ENCODE measurements at regions not wholly inside any gene's neighbourhood (a gene's known extent, or its start where the extent isn't known, plus 50 kb on each side); places are given as distances from the start of the nearest gene placed in this dataset.
"Not testable (repeated sequence)": the region's sequence is repeated elsewhere in the genome, so short reads cannot be mapped to it uniquely, and the experiment has no call there.

DNA sequence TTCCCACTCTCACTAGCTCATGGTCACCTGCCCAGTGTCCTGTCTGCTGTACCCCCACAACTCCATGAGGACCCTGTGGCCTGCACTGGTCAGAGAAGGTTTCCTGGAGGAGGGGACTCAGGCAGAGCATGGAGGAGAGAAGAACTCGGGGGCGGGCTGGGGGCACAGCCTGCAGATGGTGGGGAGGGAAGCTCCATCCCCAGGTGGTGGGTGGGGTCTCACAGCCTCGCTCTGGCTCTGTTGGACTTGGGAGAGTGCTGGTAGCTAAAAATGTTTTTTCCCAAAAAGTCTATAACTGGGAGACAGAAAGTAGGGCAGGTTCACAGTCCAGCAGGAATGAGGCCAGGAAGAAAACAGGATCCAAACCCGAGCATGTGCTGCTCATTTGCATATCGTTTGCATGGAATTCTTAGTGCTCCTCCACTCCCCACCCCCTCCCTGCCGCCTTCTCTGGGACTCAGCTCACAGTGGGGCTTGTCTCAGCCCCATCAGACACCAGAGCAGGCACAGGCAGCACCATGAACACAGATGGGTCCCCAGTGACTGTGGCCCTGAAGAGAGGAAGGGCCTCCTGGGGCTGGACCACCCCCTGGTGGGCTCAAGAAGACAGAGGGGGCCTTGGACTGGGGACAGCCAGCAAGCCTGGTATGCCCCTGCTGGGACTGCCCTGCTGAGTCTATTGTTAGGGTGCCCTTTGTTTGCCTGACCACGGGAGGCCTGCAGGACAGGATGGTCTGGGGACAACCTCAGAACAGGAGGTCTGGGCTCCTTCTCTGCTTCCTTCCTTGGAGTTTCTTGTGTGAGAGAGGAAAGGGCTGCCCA, 67.0 kb upstream of the SFSWAP start:
- no peak for DNase-seq

DNA sequence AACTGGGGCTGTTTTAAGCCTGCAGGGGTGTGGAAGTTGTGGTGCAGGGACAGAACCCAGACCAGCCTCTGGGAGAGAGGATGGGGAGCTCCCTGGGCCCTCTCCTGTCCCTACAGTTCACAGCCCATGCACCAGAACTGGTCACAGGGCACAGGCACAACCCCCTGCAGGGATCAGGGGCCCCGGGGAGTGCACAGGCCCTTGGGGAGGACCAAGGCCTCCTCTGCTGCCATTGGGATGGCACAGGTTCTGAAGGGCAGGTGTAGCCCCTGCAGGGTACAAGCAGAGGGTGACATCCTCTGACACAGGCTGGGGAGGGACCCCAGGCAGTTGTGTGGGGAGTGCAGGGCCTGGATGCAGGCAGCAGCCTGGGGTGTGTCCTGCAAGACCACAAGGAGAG, 66.4 kb upstream of the SFSWAP start:
- no peak for DNase-seq

DNA sequence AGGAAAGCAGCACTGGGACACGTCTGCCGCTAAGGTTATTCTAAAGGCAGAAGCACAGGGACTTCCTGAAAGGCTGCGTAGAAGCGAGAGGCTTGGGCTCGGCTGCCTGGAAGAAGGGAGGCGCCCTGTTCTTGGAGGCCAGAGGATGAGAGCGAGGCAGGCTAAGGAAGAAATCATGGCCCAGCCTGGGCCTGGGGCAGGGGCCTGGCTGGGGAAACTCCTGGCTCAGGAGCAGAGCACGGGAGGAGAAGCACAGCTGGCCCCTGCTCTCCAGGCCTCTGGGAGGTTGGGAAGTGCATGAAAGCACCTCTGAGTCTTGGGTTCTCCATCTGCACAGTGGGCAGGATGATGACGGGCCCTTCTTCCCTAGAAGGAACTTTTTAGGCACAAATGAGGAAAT, 66.0 kb upstream of the SFSWAP start:
- not testable (repeated sequence) for DNase-seq

DNA sequence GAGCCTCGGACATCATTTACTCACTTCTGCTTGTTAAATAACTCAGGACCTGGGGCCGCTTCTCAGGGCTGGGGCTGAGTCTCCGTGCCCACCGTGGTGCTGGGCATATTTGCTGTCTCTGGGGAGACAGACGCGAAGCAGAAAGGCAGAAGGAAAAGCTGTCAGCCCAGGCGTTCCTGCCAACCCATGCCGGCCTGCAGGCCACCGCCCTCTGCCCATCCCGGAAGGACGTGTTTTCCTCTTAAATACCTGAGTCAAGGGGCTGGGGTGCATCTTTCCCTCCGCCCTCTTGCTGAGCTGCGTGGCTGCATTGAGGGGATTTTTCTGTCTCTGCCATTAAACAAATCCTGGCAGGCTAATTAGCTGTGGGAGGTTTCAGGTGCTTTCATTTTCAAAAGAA, 65.3 kb upstream of the SFSWAP start:
- DNase-seq, result not testable (repeated sequence)

DNA sequence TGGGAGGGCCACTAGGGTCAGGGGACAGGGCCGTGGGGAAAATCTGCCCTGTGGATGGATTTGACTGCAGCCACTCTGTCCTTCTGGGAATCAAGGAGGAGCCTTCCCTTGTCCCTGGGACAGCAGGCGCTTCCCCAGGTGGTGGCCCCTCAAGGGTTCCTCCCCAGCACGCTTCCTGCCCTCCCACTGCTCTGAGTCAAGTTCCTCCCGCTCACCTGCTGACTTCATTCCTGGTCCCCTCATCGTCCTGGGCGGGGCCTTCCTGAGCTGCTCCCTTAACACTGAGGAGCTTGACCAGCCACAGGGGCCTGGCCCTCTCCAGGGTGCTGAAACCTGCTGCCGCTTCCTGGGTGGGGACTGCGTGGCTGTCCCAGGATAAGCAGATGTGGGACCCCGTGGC, 64.4 kb upstream of the SFSWAP start:
- not testable (repeated sequence) for DNase-seq

DNA sequence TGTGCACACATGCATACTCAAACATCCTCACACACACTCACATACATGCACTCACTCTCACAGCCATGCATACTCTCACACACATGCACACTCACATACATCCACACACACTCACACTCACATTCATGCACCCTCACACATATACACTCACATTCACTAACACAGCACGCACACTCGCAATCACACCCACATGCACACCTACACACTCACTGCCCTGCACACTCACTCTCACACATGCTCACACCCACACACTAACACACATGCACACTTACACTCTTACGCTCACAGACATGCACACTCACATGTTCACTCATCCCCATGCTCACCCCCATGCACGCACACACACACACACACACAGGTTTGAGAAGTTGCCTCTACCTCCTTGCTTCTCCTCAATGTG, 63.2 kb upstream of the SFSWAP start:
- DNase-seq, result no peak

DNA sequence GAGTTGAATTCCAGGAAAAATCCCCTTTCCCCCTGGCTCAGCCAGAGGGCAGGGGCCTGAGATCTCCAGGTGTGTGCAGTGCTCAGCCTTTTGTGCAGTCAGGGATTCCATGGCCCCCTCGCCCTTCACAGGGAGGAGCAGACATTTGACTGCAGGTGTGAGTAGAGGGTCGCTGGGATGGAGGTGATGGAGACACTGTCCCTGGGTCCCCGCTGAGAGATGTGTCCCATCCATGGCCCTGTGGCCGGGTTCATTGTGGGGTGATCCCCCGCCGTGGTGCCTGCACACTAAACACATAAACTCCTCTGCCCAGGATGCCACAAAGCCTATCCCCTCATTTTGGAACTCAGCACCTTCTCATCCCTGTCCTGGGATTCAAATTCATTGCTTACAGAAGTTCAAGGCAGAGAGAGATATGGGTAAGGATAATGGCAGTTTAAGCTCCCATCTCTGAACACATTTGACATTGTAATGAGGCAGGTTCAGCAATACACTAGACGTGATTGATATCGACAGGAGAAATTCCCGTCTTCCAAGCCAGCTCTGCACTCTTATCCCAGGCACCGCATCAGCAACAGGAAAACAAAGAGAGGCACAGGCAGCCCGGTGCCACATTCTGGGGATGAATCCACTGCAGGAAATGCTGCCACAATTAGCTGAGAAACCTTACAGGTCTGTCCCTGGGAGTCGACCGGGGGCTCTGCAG, 55.3 kb upstream of the SFSWAP start:
- not testable (repeated sequence) for DNase-seq

DNA sequence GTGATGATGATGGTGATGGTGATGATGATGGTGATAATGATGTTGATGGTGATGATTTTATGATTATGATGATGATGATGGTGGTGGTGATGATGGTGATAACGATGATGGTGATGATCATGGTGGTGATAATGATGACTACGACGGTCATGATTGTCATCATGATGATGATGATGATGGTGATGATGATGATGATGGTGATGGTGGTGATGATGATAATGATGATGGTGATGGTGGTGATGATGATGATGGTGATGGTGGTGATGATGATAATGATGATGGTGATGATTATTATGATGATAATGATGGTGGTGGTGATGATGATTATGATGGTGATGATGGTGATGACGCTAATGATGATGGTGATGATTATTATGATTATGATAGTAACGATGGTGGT, 54.1 kb upstream of the SFSWAP start:
- not testable (repeated sequence) for DNase-seq

DNA sequence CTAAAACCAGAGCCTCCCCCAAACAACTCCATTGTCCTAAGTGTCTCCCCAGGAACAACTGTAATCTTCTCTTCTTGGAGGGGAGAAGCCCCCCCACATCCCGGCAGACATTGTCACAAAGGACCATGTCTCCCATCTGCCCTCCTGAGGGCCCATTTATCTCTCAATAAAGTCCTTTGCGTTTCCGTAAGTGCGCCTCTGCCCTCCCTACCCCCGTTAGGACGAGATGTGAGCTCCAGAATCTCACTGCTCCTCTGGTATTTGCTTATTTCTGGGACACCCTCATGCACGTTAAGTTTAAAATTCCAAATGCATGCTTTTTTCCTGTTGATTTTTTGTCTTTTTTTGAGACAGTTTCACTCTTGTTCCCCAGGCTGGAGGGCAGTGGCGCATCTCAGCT, 52.3 kb upstream of the SFSWAP start:
- DNase-seq, result not testable (repeated sequence)

DNA sequence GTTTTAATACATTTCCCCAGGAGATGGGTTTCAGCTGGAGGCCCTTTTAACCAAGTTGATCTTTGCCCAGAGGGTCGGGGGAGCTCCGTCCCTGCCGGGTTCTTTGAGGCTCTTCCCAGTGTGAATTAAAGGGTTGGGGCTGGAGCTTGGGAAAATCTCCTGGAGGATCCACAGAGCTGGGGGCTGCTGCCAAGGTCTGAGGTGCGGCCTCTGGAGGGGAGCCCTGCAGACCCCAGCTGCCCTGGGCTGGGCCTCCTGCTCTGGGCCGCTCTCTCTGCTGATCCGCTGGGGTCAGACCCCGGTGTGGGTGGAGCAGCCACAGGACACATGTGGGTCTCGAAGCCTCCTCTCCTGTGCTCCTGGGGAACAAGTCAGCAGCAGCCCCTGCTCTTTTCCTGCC, 51.4 kb upstream of the SFSWAP start:
- not testable (repeated sequence) for DNase-seq

DNA sequence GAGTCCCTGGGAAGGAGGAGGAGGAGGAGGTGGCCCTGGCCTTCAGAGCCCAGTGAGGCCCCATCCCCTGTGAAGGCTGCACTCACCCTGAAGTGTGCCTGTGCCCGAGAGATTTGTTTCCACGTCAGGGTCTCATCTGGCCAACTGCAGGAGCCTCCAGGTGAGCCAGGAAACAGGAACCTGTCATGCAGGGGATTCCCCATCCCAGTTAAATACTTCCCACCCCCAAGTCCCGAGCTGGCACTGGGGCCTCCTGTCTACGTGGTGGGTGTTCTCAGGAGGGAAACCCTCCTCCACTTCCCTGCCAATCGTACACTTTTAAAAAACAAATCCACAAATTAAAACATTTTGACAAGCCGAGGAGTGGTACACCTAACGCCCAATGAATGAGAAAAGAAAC, 50.9 kb upstream of the SFSWAP start:
- not testable (repeated sequence) for DNase-seq

DNA sequence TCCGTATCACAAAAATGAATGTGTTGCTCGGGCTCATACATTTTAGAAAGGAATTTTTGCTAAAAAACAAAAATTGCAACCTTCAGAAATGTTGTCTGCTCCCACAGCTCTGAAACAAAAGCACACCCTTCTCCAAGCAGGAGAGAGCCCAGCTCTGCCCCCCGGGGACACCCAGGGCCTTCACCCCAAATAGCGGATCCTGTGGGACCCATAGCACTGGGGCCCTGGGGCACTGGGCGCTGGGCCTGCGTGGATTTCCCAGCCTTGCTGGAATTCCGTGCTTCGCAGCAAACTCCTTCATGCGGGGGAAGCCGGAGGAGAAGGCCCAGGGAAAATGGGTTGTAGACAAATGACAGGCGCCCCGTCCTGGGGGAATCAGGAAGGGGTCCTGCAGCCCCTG, 50.5 kb upstream of the SFSWAP start:
- DNase-seq, result not testable (repeated sequence)
